PC-3 (cell line): ENCODE measurements at regions not wholly inside any gene's neighbourhood (a gene's known extent, or its start where the extent isn't known, plus 50 kb on each side); places are given as distances from the start of the nearest gene placed in this dataset.

Source experiments
- CTCF ChIP-seq: fragments of 300-600 bp; sonication (generic); conservative IDR thresholded peaks from 2 replicates; pipeline ENCODE4 v1.5.1; 2017; ENCODE audit warnings: antibody characterized with exemption, low read depth, mild to moderate bottlenecking, low read length
- EZH2 ChIP-seq: fragments of 300-600 bp; sonication (generic); IDR thresholded peaks from one replicate; pipeline ENCODE4 v1.6.1; 2017; ENCODE audit warnings: antibody characterized with exemption, mild to moderate bottlenecking, low read length; ENCODE audit not compliant: unreplicated experiment
- EZH2phosphoT487 ChIP-seq: fragments of 300-600 bp; sonication (generic); IDR thresholded peaks from 2 replicates; pipeline ENCODE4 v1.6.1; 2018; ENCODE audit warnings: mild to moderate bottlenecking, antibody characterized with exemption, low read length, borderline replicate concordance

- no peak for TF ChIP-seq CTCF
- no peak for TF ChIP-seq EZH2
- TF ChIP-seq EZH2phosphoT487: no peak
These were observed 221.0 kb upstream of the CDH13 start for GRCh38 chr16:82405736-82406135.
